AG09319 (cell line): ENCODE measurements at regions not wholly inside any gene's neighbourhood (a gene's known extent, or its start where the extent isn't known, plus 50 kb on each side); places are given as distances from the start of the nearest gene placed in this dataset.
"Not testable (repeated sequence)": the region's sequence is repeated elsewhere in the genome, so short reads cannot be mapped to it uniquely, and the experiment has no call there.

ENCODE experiments used
- DNase-seq: peaks from one replicate; pipeline ENCODE4 v3.0.0-alpha.2; 2010; ENCODE audit warnings: low read depth; ENCODE audit errors: extremely low read depth
- TF ChIP-seq, protein P1 (sequence below): IDR thresholded peaks from 2 replicates; pipeline ENCODE4 v1.5.1; 2011; ENCODE audit warnings: low read depth, mild to moderate bottlenecking, inconsistent platforms, low read length, moderate library complexity

DNA sequence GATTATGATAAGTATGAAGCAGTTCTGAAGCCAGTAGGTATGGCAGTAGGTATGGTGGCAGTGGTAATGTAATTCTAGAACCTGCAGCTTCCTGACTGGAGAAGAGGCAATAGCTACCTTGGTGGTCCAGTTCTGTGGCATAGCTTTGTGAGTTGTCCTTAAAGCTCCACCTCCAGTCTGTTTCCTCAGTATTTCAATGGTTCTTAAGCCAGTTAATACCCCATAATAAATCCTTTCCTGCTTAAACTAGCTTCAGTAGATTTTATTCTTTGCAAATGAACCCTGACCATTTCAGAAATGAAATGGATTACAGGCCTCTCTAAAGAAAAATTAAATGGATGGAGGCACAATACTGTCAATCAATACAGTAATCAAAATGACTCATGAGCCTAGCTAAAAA is 117.8 kb upstream of the KRAS start:
- TF ChIP-seq, protein P1, sequence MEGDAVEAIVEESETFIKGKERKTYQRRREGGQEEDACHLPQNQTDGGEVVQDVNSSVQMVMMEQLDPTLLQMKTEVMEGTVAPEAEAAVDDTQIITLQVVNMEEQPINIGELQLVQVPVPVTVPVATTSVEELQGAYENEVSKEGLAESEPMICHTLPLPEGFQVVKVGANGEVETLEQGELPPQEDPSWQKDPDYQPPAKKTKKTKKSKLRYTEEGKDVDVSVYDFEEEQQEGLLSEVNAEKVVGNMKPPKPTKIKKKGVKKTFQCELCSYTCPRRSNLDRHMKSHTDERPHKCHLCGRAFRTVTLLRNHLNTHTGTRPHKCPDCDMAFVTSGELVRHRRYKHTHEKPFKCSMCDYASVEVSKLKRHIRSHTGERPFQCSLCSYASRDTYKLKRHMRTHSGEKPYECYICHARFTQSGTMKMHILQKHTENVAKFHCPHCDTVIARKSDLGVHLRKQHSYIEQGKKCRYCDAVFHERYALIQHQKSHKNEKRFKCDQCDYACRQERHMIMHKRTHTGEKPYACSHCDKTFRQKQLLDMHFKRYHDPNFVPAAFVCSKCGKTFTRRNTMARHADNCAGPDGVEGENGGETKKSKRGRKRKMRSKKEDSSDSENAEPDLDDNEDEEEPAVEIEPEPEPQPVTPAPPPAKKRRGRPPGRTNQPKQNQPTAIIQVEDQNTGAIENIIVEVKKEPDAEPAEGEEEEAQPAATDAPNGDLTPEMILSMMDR, result no peak

DNA sequence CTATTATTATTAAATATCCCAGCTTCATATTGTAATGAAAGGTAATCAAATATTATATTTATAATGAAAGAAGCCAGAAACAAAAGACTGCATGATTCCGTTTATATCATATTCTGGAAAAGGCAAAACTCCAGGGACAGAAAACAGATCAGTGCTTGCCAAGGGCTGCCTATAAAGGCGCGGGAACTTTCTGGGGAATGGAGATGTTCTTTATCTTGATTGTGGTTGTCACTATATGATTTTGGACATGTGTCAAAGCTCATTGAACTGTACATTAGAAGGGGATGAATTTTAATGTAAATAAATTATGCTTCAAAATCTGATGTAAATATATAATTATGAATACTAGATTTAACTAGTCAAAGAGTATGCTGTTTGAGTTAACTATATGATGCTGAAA is 115.4 kb upstream of the KRAS start:
- DNase-seq, result no peak
- TF ChIP-seq, protein P1, result no peak

More for the DNA sequence above, 117.8 kb upstream of the KRAS start:
- no peak for DNase-seq

DNA sequence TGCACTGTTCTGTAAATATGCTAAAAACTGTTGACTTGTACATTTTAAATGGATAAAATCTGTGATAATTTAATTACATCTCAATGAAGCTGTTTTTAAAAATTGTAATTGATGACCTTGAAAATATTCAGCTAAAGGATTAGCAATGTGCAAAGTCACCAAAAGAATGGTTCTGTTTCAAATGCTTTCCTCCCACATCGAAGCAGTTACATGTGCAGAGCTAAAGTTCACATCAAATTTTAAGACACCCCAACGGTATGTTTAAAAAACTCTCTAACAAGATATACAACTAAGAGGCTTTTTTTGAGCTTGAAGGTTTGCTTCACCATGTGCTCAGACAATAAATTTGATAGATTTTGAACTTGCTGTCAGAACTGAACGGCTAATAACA is 114.6 kb upstream of the KRAS start:
- DNase-seq, result no peak

DNA sequence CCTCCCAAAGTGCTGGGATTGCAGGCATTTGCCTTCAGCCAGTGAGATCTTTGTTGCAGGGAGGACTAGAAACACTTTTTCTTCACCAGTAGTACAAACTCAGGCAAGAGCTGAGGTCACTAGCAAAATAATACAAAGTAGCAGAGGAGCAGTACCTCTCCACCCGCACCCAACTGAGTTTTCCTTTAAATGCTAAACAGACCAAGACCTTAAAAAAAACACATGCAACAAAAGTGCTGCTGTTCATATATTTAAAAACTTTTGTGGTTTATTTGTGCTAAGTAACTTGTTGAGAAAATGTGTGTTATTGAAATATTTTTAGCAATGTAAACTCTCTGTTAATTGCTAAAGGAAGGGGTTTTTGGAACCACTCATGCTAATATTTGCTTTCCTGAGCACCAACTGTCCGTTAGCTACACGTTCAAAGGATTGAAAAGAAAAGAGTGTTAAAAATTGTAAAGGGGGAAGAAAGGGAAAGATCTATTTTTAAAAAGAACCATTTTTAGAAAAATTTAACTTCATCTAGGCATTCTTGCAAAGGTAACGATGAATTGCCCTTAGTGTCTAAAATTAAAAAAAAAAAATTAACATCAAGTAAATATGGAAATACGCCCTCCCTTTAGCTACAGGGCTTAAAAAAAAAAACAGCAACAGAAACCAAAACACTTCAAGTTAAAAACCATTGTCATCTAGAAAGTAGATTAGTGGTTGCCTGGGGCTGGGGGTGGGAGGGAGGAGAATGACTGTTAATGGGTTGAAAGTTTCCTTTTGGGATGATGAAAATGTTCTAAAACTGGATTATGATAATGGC is 114.0 kb upstream of the KRAS start:
- DNase-seq, result no peak
- TF ChIP-seq, protein P1, result no peak

More for the DNA sequence above, 114.6 kb upstream of the KRAS start:
- TF ChIP-seq, protein P1, result no peak

DNA sequence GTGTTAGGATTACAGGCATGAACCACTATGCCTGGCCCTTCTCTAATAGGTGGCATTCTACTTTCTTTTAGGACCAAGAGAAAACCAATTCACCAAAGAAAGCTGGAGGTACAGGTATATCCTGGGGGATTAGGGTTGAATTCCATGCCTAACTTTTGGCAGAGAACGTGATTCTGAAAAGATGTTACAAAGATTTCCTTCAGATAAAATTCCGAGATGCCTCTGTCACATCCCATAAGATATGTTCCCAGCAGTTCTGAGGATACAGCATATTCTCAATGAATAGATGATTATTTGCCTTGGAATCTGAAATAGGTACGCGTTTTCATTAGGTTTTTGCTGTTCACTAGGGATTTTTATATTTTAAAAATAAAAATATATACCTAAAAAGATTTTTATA is 111.9 kb upstream of the KRAS start:
- DNase-seq, result no peak
- TF ChIP-seq, protein P1, result no peak

DNA sequence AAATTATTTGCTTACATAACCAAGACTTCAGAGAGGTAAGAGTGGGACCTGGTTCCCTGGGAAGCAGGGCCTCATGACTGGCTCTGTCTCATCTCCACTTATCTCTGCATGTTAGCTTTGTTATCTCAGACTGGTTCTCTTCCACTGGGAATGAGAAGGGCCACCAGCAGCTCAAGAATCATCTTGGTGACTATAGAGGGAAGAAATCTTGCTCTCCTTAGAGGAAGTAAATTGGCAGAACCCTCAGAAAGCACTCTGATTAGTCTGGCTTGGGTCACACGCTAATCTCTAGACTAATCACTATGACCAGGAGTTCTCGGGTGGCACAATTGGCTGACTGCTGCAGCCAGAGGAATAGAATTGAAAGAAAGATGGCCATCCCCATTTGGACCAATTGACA is 110.8 kb upstream of the KRAS start:
- no peak for DNase-seq
- TF ChIP-seq, protein P1, result no peak

DNA sequence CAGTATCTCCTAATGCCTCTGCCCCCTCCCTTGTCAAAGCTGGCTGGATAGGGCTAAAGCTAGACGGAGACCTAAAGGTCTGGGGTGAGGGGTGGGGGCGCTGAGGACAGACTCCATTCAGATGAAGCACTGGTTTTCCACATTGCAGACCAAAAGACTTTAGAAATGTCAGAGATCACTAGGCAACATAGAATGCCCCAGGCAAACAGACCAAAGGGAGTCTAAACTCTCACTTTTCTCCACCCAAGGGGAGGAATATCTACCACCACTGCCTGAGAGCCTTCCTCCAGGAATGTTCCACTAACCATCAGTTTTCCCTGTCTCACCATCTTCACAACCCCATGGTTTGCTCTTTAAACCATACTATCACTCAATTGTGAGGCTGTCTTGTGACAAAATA is 106.9 kb upstream of the KRAS start:
- DNase-seq, result no peak
- TF ChIP-seq, protein P1, result no peak

DNA sequence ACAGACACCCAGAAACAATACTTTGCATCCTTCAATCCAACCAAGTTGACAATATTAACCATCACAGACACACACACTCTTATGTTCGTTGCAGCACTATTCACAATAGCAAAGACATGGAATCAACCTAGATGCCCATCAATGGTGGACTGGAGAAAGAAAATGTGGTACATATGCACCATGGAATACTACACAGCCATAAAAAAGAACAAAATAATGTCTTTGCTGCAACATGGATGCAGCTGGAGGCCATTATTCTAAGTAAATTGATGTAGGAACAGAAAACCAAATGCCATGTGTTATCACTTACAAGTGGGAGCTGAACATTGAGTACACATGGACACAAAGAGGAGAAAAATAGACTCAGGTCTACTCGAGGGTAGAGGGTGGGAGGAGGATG is 102.2 kb upstream of the KRAS start:
- DNase-seq, result not testable (repeated sequence)
